ENCODE measurements at regions not wholly inside any gene's neighbourhood (a gene's known extent, or its start where the extent isn't known, plus 50 kb on each side); places are given as distances from the start of the nearest gene placed in this dataset.

DNA sequence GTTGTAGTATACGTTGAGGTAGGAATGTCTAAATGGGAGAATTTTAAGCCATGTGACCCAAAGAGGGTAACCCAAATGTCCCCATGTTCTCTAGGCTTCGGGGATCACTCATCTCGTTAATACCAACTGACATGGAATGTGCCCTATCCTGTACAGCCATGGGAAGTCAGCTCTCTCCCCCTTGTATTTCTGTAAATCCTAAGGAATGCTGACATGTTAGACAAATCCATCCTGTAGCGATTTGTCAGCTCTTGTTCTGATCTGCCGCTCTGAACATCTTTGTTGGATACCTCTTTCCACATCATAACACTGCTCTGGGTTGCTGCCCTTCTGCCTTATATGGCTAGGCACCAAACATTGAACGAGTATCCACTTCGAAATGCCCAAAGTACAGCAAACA is 350.6 kb downstream of the RND3 start:
- TF ChIP-seq POLR2AphosphoS5 (IDR thresholded peaks at IDR 0.05): no peak
- TF ChIP-seq, protein P1, sequence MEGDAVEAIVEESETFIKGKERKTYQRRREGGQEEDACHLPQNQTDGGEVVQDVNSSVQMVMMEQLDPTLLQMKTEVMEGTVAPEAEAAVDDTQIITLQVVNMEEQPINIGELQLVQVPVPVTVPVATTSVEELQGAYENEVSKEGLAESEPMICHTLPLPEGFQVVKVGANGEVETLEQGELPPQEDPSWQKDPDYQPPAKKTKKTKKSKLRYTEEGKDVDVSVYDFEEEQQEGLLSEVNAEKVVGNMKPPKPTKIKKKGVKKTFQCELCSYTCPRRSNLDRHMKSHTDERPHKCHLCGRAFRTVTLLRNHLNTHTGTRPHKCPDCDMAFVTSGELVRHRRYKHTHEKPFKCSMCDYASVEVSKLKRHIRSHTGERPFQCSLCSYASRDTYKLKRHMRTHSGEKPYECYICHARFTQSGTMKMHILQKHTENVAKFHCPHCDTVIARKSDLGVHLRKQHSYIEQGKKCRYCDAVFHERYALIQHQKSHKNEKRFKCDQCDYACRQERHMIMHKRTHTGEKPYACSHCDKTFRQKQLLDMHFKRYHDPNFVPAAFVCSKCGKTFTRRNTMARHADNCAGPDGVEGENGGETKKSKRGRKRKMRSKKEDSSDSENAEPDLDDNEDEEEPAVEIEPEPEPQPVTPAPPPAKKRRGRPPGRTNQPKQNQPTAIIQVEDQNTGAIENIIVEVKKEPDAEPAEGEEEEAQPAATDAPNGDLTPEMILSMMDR (IDR thresholded peaks at IDR 0.05 in 8 of 11, conservative IDR thresholded peaks at IDR 0.05 in 3 of 11): no peak

All from spleen (tissue), 7 donors.